IPS-15b (cell line): ENCODE measurements at regions not wholly inside any gene's neighbourhood (a gene's known extent, or its start where the extent isn't known, plus 50 kb on each side); places are given as distances from the start of the nearest gene placed in this dataset.

ENCODE experiments used
- H3K27me3 ChIP-seq: one replicate; pipeline ENCODE4 v1.6.1; 2013; ENCODE audit warnings: low read length; ENCODE audit not compliant: control insufficient read depth, insufficient read depth
- H3K36me3 ChIP-seq: one replicate; pipeline ENCODE4 v1.6.1; 2013; ENCODE audit warnings: low read length; ENCODE audit not compliant: control insufficient read depth, insufficient read depth
- H3K4me1 ChIP-seq: one replicate; pipeline ENCODE4 v1.6.1; 2013; ENCODE audit warnings: mild to moderate bottlenecking, low read length; ENCODE audit not compliant: control insufficient read depth, insufficient read depth
- H3K4me3 ChIP-seq: one replicate; pipeline ENCODE4 v1.5.1; 2013; ENCODE audit warnings: low read depth, low read length
- H3K9ac ChIP-seq: one replicate; pipeline ENCODE4 v1.6.1; 2013; ENCODE audit warnings: low read depth, mild to moderate bottlenecking, low read length
- H3K9me3 ChIP-seq: one replicate; pipeline ENCODE4 v1.6.1; 2013; ENCODE audit warnings: mild to moderate bottlenecking, low read length; ENCODE audit not compliant: control insufficient read depth, insufficient read depth

DNA sequence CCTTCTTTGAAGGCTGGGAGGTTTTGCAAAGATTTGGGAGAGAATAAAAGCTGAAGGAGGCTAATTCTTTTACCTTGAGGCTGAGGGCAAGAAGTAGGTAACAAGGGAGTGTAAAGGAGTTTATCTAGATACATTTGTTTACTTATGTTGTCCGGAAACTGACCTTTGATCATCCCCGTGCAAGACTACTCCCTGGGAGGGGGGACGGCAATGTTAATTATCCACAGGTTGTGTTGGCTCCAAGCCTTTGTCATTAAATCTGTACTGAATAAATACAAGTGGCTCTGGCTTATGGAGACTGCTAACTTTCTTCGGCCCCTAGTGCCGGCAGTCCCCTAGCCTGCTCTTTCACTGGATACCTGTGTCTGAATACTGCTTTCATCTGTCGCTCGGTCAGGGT, 1250.6 kb upstream of the LRRTM3 start:
- Histone ChIP-seq H3K36me3 (no peaks in the 10 kb centered on the region), H3K9me3 (no peaks in the 10 kb centered on the region), H3K9ac (no peak overlapping the region), H3K4me1 (no peaks in the 10 kb centered on the region), H3K27me3 (no peaks in the 10 kb centered on the region), H3K4me3 (no peak overlapping the region)

DNA sequence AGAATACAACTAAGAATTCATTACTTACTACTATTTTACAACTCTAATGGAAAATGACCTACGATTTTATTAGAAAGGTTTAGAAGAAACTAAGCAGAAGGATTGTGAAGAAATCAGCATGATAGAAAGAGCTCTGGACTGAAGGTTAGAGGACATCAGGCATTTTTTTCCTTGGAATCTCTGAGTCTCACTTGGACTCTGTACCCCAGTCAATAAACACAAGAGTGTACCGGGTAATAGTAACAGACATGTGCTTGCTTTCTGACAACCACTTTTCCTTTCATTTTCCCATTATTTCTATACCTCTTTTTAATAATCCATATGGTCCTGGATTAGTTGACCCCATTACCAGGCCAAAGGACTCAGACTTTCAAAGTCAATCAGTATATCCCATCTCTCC, 1240.9 kb upstream of the LRRTM3 start:
- Histone ChIP-seq H3K9ac (no peak overlapping the region), H3K36me3 (no peaks in the 10 kb centered on the region), H3K9me3 (no peaks in the 10 kb centered on the region), H3K4me3 (no peak overlapping the region), H3K27me3 (no peaks in the 10 kb centered on the region), H3K4me1 (no peaks in the 10 kb centered on the region)

DNA sequence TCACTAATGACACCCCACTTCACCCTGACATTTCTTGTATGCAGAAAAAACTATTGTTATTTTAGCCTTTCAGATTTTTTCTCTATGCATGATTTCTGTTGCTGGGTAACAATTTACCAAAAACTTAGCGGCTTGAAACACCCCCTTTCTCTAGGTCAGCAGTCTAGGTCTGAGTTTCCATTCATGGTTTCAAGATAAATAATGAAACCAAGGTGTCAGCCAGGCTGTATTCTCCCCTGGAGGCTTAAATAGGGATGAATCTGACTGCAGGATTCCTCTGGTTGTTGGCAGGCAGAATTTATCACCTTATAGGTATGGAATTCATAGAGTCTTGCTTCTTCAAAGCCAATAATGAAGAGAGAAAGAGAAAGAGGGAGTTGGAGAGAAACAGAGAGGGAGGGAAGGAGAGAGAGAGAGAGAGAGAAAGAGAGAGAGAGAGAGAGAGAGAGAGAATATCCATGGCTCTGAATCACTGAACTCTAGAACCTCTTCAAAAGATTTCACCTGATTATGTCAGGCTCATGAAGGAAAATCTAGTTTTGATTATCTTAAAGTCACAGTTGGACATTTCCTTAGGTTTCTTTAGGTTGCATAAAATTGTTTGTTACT, 1224.6 kb upstream of the LRRTM3 start:
- Histone ChIP-seq H3K36me3 (no peaks in the 10 kb centered on the region), H3K27me3 (no peaks in the 10 kb centered on the region), H3K4me3 (no peak overlapping the region), H3K9me3 (no peaks in the 10 kb centered on the region), H3K9ac (no peak overlapping the region), H3K4me1 (no peaks in the 10 kb centered on the region)

DNA sequence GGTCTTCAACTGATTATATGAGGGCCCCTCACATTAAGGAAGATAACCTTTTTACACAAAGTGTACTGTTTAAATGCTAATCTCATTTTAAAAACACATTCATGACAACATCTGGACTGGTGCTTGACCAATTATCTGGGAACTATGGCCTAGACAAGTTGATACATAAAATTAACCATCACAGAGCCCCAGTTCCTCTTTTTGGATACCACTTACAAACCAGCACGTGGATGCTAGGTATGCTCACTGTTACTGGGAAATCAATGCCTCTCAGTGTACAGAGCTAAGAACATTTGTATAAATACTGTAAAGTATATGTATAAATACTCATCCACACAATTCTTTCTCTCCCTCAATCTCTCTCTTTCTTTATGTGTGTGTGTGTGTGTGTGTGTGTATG, 1217.8 kb upstream of the LRRTM3 start:
- Histone ChIP-seq H3K4me3 (no peak overlapping the region), H3K36me3 (no peaks in the 10 kb centered on the region), H3K9ac (no peak overlapping the region), H3K9me3 (no peaks in the 10 kb centered on the region), H3K4me1 (no peaks in the 10 kb centered on the region), H3K27me3 (no peaks in the 10 kb centered on the region)

DNA sequence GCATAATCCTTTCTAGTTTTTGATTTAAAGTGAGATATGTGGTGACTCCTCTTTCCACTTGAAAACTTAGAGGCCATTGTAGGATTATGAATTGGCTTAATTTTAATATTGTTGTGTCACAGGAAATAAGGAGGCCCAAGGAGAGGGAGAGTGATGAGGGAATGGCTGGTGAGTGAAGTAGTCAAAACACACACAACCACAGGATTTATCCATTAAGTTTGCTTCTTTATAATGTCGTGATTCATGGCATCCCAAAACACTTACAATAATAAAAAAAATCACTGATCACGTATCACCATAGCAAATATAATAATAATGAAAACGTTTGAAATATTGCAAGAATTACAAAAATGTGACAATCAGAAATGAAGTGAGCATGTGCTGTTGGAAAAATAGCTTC, 1215.5 kb upstream of the LRRTM3 start:
- Histone ChIP-seq H3K4me1 (no peaks in the 10 kb centered on the region), H3K9me3 (no peaks in the 10 kb centered on the region), H3K9ac (no peak overlapping the region), H3K36me3 (no peaks in the 10 kb centered on the region), H3K27me3 (no peaks in the 10 kb centered on the region), H3K4me3 (no peak overlapping the region)

DNA sequence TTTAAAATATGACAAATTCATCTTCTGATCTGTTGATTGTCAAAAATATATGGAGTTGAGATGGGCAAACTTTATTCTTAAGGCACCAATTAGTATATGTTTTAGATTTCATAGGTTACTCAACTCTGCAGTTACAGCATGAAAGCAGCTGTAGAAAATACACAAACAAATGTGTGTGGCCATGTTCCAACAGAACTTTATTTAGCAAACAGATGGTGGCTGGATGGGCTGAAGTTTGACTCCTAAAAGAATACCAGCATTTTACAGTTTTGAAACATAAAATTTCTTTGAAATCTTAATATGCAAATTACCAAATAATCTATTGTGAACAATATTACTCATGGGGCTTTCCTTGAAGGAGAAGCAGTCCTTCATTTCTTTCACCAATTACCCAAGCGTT, 1206.0 kb upstream of the LRRTM3 start:
- Histone ChIP-seq H3K4me1 (peaks cover 6% of the 10 kb centered on the region), H3K27me3 (no peaks in the 10 kb centered on the region), H3K9ac (no peak overlapping the region), H3K4me3 (no peak overlapping the region), H3K9me3 (no peaks in the 10 kb centered on the region), H3K36me3 (no peaks in the 10 kb centered on the region)

DNA sequence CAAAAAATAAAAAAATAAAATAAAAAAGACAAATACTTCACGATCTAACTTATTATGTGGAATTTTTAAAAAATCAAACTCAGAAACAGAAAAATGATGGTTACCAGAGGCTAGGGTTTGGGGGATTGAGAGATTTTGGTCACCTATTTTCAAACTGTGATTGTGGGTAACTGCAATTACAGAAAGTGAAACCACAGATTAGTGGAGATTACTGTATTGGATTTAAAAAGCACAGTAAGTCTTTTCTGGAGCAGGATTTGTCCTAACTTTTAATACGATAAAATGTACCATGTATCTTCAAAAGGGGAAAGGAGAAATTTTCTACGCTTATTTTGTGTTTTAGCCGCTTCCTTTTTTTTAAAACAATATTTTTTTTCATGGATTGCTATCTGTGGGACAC, 1204.9 kb upstream of the LRRTM3 start:
- H3K4me1 ChIP-seq = peaks cover 6% of the 10 kb centered on the region
- H3K9me3 ChIP-seq = no peaks in the 10 kb centered on the region
- no peak overlapping the region for H3K4me3 ChIP-seq
- no peaks in the 10 kb centered on the region for H3K36me3 ChIP-seq
- no peaks in the 10 kb centered on the region for H3K27me3 ChIP-seq
- H3K9ac ChIP-seq = no peak overlapping the region

DNA sequence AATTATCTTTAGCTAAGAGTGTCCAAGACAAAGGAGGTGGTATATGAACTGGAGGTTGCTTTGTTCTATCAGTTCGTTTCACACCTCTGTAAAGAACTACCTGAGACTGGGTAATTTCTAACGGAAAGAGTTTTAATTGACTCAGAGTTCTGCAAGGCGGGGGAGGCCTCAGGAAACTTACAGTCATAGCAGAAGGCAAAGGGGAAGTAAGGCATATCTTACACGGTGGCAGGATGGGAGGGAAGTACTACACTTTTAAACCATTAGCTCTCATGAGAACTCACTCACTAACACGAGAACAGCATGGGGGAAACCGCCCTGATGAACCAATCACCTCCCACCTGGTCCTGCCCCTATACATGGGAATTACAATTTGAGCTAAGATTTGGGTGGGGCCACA, 1202.3 kb upstream of the LRRTM3 start:
- H3K27me3 ChIP-seq = no peaks in the 10 kb centered on the region
- H3K4me1 ChIP-seq = peaks cover 4% of the 10 kb centered on the region
- no peaks in the 10 kb centered on the region for H3K36me3 ChIP-seq
- H3K4me3 ChIP-seq = no peak overlapping the region
- H3K9ac ChIP-seq = no peak overlapping the region
- no peaks in the 10 kb centered on the region for H3K9me3 ChIP-seq

DNA sequence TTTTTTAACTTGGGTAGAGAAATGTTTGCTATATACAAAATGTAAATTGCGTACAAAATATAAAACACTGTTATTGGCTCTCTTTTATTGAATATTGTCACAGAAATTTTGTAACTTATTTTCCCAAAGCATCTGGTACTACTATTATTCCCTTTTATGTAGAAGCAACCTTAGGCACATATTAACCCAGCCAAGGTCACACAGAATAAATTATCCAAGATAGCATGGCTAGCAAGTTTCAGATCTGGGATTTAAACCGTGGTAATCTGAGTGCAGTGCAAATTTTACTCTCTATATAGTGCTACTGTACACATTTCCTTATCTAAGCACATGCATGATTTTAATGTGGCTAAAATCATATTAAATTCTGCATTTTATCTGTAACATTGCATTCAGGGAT, 1190.5 kb upstream of the LRRTM3 start:
- Histone ChIP-seq H3K4me1 (no peaks in the 10 kb centered on the region), H3K36me3 (no peaks in the 10 kb centered on the region), H3K9ac (no peak overlapping the region), H3K4me3 (no peak overlapping the region), H3K9me3 (no peaks in the 10 kb centered on the region), H3K27me3 (no peaks in the 10 kb centered on the region)

DNA sequence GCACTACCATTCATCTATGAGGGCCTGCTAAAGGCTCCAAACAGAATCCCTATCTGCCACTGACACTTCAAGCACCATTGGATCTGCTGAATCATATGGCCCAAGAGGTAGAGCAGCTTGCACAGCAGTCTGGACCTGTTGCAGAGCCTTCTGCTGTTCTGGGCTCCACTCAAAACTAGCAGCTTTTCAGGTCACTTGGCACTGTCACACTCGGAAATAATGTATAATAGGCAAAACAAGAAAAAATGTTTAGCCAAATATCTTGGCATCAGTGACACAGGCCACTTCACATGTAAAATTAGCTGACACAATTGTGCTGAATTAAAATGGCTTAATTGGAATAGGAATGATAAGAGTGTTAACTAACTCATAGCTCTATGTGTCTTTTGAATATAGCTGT, 1182.9 kb upstream of the LRRTM3 start:
- Histone ChIP-seq H3K27me3 (no peaks in the 10 kb centered on the region), H3K4me3 (no peak overlapping the region), H3K9ac (no peak overlapping the region), H3K36me3 (no peaks in the 10 kb centered on the region), H3K4me1 (no peaks in the 10 kb centered on the region), H3K9me3 (no peaks in the 10 kb centered on the region)

DNA sequence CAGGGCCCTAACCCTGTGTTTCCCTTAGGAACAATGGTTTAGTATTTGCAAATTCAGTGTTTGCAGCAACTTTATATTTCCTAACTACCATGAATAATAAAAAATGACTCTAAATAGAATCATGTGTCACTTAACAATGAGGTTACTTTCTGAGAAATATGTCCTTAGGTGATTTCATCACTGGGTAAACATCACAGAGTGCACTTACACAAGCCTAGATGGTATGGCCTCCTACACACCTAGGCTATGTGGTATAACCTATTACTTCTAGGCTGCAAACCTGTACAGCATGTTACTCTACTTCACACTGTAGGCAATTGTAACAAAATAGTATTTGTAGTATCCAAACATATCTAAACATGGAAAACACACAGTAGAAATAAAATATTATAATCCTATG, 1174.6 kb upstream of the LRRTM3 start:
- Histone ChIP-seq H3K4me1 (no peaks in the 10 kb centered on the region), H3K9ac (no peak overlapping the region), H3K36me3 (no peaks in the 10 kb centered on the region), H3K9me3 (no peaks in the 10 kb centered on the region), H3K27me3 (no peaks in the 10 kb centered on the region), H3K4me3 (no peak overlapping the region)

DNA sequence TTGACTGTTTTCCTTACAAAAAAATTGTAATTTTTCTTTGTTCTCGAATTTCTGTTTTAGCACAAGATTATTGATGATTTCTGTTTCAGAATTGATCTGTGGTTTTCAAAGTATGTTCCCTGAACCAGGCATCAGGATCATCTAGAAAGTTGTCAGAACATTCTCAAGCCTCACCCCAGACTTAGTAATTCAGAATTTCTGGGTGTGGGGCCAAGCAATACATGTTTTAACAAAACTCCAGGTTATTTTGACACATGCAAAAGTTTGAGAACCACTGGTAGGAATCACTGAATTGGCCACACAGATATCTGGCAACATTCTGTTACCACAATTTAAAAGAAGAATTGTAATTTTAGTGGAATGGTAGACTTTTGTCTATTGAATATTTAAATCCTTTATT, 1173.9 kb upstream of the LRRTM3 start:
- no peak overlapping the region for H3K4me3 ChIP-seq
- no peaks in the 10 kb centered on the region for H3K9me3 ChIP-seq
- no peaks in the 10 kb centered on the region for H3K27me3 ChIP-seq
- H3K9ac ChIP-seq = no peak overlapping the region
- no peaks in the 10 kb centered on the region for H3K36me3 ChIP-seq
- H3K4me1 ChIP-seq = no peaks in the 10 kb centered on the region

DNA sequence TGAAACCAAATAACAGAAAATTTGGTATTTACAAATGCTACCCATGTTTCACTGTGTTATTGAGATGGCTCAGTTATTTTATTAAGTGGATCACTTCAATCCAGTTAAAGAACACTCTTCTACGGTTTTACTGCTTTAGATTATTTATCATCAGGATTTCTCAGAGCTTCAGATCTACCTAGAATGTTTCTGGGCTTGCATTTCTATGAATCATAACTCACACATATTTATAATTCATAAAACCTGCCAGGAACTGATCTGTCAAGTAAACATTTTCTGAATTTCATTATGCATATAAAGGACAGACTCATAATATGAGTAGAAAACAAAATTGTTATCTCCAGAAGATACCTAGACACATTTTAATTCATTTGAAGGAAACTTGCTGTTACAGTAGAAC, 1172.3 kb upstream of the LRRTM3 start:
- Histone ChIP-seq H3K27me3 (no peaks in the 10 kb centered on the region), H3K4me1 (no peaks in the 10 kb centered on the region), H3K4me3 (no peak overlapping the region), H3K36me3 (no peaks in the 10 kb centered on the region), H3K9me3 (no peaks in the 10 kb centered on the region), H3K9ac (no peak overlapping the region)
